Naive B cell (primary cell): ENCODE measurements at regions not wholly inside any gene's neighbourhood (a gene's known extent, or its start where the extent isn't known, plus 50 kb on each side); places are given as distances from the start of the nearest gene placed in this dataset.
"Not testable (repeated sequence)": the region's sequence is repeated elsewhere in the genome, so short reads cannot be mapped to it uniquely, and the experiment has no call there.

Experiments
- ATAC-seq, 2 donors: fragments of 150-1000 bp; cut with Tn5 transposase; 2 replicates each; pipeline ENCODE4 v1.10.0; 2021; ENCODE audit warnings: low read depth in 2 of 2, mild to moderate bottlenecking in 2 of 2, moderate library complexity in 2 of 2
- DNase-seq: peaks from one replicate; pipeline ENCODE4 v3.0.0; 2022
- H3K27ac Mint-ChIP-seq, 6 donors: one replicate each; pipeline ENCODE4 v1.8.0; 2020 to 2022; ENCODE audit warnings: mild to moderate bottlenecking in 6 of 6, mixed read lengths in 6 of 6, moderate library complexity in 5 of 6, inconsistent platforms in 2 of 6
- H3K27me3 Mint-ChIP-seq, 3 donors: one replicate each; pipeline ENCODE4 v1.8.0; 2021 to 2022; ENCODE audit warnings: mixed read lengths in 3 of 3, mild to moderate bottlenecking in 1 of 3
- H3K36me3 Mint-ChIP-seq, 2 donors: one replicate each; pipeline ENCODE4 v1.8.0; 2020 to 2022; ENCODE audit warnings: mixed read lengths in 2 of 2, inconsistent platforms in 1 of 2, mild to moderate bottlenecking in 1 of 2
- H3K4me1 Mint-ChIP-seq, 3 donors: one replicate each; pipeline ENCODE4 v1.8.0; 2020 to 2022; ENCODE audit warnings: mixed read lengths in 3 of 3, inconsistent platforms in 1 of 3, mild to moderate bottlenecking in 1 of 3, moderate library complexity in 1 of 3
- H3K4me3 Mint-ChIP-seq, 8 donors: one replicate each; pipeline ENCODE4 v1.8.0; 2020 to 2022; ENCODE audit warnings: mild to moderate bottlenecking in 8 of 8, mixed read lengths in 8 of 8, moderate library complexity in 8 of 8, inconsistent platforms in 2 of 8
- H3K9me3 Mint-ChIP-seq, 7 donors: one replicate each; pipeline ENCODE4 v1.8.0; 2020 to 2022; ENCODE audit warnings: mixed read lengths in 7 of 7, mild to moderate bottlenecking in 5 of 7, inconsistent platforms in 2 of 7, moderate library complexity in 1 of 7

- ATAC-seq = no peak
- peaks cover 5 to 10% of the 10 kb centered on the region in 2 donors for H3K36me3 Mint-ChIP-seq
- no peaks in the 10 kb centered on the region for H3K27me3 Mint-ChIP-seq
- no peak overlapping the region for H3K27ac Mint-ChIP-seq
- H3K9me3 Mint-ChIP-seq = peaks cover 10 to 27% (median 15%) of the 10 kb centered on the region in 7 donors
- H3K4me3 Mint-ChIP-seq = no peak overlapping the region
- no peak for DNase-seq
- peaks cover 0 to 4% (median 0%) of the 10 kb centered on the region in 3 donors for H3K4me1 Mint-ChIP-seq
Measured at GRCh38 chr3:59234884-59235633, 185.2 kb upstream of the CFAP20DC start.

DNA sequence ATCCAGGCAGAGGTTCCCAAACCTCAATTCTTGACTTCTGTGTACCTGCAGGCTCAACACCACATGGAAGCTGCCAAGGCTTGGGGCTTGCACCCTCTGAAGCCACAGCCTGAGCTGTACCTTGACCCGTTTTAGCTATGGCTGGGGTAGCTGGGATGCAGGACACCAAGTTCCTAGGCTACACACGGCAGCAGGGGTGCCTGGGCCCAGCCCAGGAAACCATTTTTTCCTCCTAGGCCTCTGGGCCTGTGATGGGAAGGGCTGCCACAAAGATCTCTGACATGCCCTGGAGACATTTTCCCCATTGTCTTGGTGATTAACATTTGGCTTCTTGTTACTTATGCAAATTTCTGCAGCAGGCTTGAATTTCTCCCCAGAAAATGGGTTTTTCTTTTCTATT lies 180.6 kb upstream of the CFAP20DC start:
- H3K36me3 Mint-ChIP-seq = peaks cover 13 to 18% of the 10 kb centered on the region in 2 donors
- DNase-seq, H3K4me3 Mint-ChIP-seq, ATAC-seq, H3K27ac Mint-ChIP-seq, H3K4me1 Mint-ChIP-seq, H3K27me3 Mint-ChIP-seq: not testable (repeated sequence)
- peaks cover 10 to 38% (median 21%) of the 10 kb centered on the region in 7 donors for H3K9me3 Mint-ChIP-seq

DNA sequence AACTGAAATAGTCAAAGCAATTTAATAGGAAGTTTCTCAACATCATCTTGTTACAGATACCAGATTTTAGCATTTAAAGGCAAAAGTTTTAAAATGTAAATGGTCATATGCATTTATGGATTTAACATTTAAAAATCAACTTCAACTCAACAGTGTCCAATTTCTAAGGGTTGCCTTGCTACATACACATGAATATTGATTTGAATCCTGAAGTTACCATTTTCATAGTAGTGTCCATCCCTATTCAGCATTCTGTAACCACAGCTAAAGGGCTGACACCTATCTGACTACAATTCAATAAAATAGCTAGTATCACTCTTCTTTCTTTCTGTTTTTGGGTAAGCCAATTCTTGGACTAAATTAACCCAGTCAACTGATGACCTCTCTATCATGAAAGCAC lies 164.0 kb upstream of the CFAP20DC start:
- no peaks in the 10 kb centered on the region for H3K9me3 Mint-ChIP-seq
- no peaks in the 10 kb centered on the region for H3K36me3 Mint-ChIP-seq
- no peaks in the 10 kb centered on the region for H3K4me1 Mint-ChIP-seq
- no peak overlapping the region for H3K4me3 Mint-ChIP-seq
- ATAC-seq (no peak), DNase-seq (no peak)
- H3K27ac Mint-ChIP-seq = no peak overlapping the region
- no peaks in the 10 kb centered on the region for H3K27me3 Mint-ChIP-seq

GRCh38 chr3:59212128-59212779 lies 162.4 kb upstream of the CFAP20DC start:
- Mint-ChIP-seq H3K27me3 (peaks cover 0 to 5% (median 0%) of the 10 kb centered on the region in 3 donors), H3K9me3 (no peaks in the 10 kb centered on the region), H3K36me3 (no peaks in the 10 kb centered on the region), H3K4me3 (no peak overlapping the region), H3K27ac (no peak overlapping the region), H3K4me1 (no peaks in the 10 kb centered on the region)
- DNase-seq (peak; percentile 11), ATAC-seq (no peak)

- Mint-ChIP-seq H3K27ac (no peak overlapping the region), H3K27me3 (peaks cover 0 to 5% (median 0%) of the 10 kb centered on the region in 3 donors), H3K4me3 (no peak overlapping the region), H3K9me3 (no peaks in the 10 kb centered on the region), H3K4me1 (no peaks in the 10 kb centered on the region), H3K36me3 (no peaks in the 10 kb centered on the region)
- DNase-seq (no peak), ATAC-seq (no peak)
Measured at GRCh38 chr3:59210260-59210659, 160.4 kb upstream of the CFAP20DC start.

DNA sequence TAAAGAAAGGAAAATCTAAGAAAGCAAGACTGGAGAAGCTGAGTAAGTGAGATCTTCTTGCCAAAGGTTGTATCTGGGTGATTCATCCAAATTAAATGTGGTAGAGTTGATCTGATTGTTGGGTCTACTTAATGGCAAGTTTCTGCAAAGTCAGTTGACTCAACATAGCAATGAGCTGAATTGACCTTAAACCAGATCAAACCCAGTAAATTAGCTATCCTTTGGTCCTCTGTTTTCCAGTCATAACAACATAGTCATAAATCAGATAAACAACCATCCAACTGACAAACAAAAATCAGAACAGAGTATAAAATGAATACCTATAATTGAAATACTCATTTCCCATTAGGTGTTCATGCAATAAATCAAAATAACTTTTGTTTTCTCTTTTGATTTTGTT lies 142.6 kb upstream of the CFAP20DC start:
- ATAC-seq = no peak
- Mint-ChIP-seq H3K9me3 (no peaks in the 10 kb centered on the region), H3K27ac (no peak overlapping the region), H3K36me3 (no peaks in the 10 kb centered on the region), H3K4me3 (no peak overlapping the region), H3K4me1 (no peaks in the 10 kb centered on the region), H3K27me3 (no peaks in the 10 kb centered on the region)
- no peak for DNase-seq

DNA sequence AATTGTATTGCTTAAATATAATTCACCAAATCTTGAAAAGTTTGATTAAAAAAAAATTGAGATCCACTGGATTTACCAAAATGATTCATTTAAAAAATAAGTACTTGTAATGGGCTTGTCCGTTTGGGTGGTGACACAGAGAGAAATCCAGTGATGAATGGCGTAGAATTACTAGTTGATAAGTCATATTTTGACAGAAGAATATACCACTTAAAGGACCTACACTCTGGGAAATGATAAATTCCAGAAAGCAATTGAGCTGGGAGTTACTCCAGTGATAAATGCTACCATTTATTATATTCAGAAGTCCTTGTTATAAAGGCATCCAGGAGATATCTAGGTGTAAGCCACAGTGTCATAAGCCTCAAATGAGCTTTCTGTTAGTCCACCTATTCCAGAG lies 141.8 kb upstream of the CFAP20DC start:
- Mint-ChIP-seq H3K4me1 (no peaks in the 10 kb centered on the region), H3K9me3 (no peaks in the 10 kb centered on the region), H3K27ac (no peak overlapping the region), H3K27me3 (no peaks in the 10 kb centered on the region), H3K36me3 (no peaks in the 10 kb centered on the region), H3K4me3 (no peak overlapping the region)
- no peak for DNase-seq
- no peak for ATAC-seq

- ATAC-seq (no peak), DNase-seq (no peak)
- Mint-ChIP-seq H3K27ac (no peak overlapping the region), H3K4me3 (no peak overlapping the region), H3K9me3 (no peaks in the 10 kb centered on the region), H3K4me1 (no peaks in the 10 kb centered on the region), H3K36me3 (no peaks in the 10 kb centered on the region), H3K27me3 (no peaks in the 10 kb centered on the region)
Measured at GRCh38 chr3:59189939-59190338, 140.1 kb upstream of the CFAP20DC start.

DNA sequence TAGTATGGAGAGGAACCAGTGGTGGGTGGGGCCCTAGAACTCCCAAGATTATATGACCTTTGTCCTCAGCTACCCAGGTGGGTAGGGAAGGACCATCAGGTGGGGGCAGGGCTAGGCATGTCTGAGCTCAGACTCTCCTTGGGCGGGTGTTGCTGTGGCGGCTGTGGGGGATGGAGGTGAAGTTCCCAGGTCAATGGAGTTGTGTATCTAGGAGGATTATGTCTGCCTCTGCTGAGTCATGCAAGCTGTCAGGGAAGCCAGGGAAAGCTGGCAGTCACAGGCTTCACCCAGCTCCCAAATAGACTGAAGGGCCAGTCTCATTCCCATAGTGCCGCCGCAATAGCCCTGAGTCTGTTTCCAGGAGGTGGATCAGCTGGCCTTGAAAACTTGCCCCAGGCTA lies 139.7 kb upstream of the CFAP20DC start:
- Mint-ChIP-seq H3K27me3 (no peaks in the 10 kb centered on the region), H3K27ac (no peak overlapping the region), H3K4me3 (no peak overlapping the region), H3K36me3 (no peaks in the 10 kb centered on the region), H3K9me3 (no peaks in the 10 kb centered on the region), H3K4me1 (no peaks in the 10 kb centered on the region)
- no peak for DNase-seq
- ATAC-seq = no peak

DNA sequence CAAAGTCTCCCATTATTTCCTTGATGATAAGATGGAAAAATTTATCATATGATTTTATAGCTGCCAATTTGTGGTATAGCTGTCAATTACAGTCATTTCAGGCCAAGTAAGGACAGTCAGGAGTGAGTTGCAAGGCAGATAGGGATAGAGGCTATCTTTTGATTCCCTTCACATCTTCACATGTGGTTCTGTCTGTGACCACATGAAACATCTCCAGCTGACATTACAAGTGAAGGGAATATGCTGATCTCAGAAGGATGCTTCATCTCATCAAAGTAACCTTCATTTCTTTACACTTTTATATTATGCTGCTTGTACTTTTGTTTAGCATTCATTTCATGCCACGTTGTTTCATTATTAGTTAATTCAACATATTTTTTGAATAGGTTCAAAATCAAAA lies 136.9 kb upstream of the CFAP20DC start:
- peaks cover 0 to 2% (median 0%) of the 10 kb centered on the region in 7 donors for H3K9me3 Mint-ChIP-seq
- H3K36me3 Mint-ChIP-seq = no peaks in the 10 kb centered on the region
- DNase-seq (no peak), ATAC-seq (no peak)
- H3K27ac Mint-ChIP-seq = no peak overlapping the region
- H3K4me3 Mint-ChIP-seq = no peak overlapping the region
- H3K4me1 Mint-ChIP-seq = no peaks in the 10 kb centered on the region
- H3K27me3 Mint-ChIP-seq = no peaks in the 10 kb centered on the region

GRCh38 chr3:59185591-59186369 lies 136.0 kb upstream of the CFAP20DC start:
- peaks cover 0 to 2% (median 0%) of the 10 kb centered on the region in 7 donors for H3K9me3 Mint-ChIP-seq
- H3K4me1 Mint-ChIP-seq = no peaks in the 10 kb centered on the region
- H3K4me3 Mint-ChIP-seq = no peak overlapping the region
- H3K27me3 Mint-ChIP-seq = no peaks in the 10 kb centered on the region
- no peaks in the 10 kb centered on the region for H3K36me3 Mint-ChIP-seq
- DNase-seq (no peak), ATAC-seq (no peak)
- no peak overlapping the region for H3K27ac Mint-ChIP-seq

- H3K27ac Mint-ChIP-seq = no peak overlapping the region
- DNase-seq (no peak), ATAC-seq (no peak)
Measured at GRCh38 chr3:59180006-59180405, 130.2 kb upstream of the CFAP20DC start.

DNA sequence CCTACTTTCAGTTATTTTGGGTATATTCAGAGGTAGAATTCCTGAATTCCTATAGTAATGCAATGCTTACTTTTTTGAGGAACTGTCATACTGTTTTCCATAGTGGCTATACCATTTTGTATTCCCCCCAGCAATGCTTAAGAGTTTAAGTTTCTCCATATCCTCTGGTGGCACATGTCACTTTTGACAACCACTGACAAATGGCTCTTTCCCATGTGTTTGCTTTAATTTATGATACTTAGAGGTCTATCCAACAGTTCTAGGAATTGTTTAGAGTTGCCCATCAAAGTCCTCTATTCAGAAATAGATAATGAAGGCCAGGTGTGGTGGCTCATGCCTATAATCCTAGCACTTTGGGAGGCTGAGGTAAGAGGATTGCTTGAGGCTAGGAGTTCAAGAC lies 128.9 kb upstream of the CFAP20DC start:
- Mint-ChIP-seq H3K36me3 (no peaks in the 10 kb centered on the region), H3K27me3 (peaks cover 4 to 8% (median 5%) of the 10 kb centered on the region in 3 donors), H3K9me3 (peaks cover 0 to 4% (median 0%) of the 10 kb centered on the region in 7 donors), H3K4me1 (no peaks in the 10 kb centered on the region), H3K27ac (no peak overlapping the region), H3K4me3 (no peak overlapping the region)
- no peak for DNase-seq
- ATAC-seq = no peak

More at GRCh38 chr3:59180006-59180405, 130.2 kb upstream of the CFAP20DC start:
- Mint-ChIP-seq H3K4me1 (no peaks in the 10 kb centered on the region), H3K36me3 (no peaks in the 10 kb centered on the region), H3K27me3 (peaks cover 4 to 8% (median 5%) of the 10 kb centered on the region in 3 donors), H3K9me3 (peaks cover 0 to 2% (median 0%) of the 10 kb centered on the region in 7 donors), H3K4me3 (no peak overlapping the region)

- ATAC-seq = no peak
- no peak for DNase-seq
- Mint-ChIP-seq H3K9me3 (peaks cover 0 to 5% (median 0%) of the 10 kb centered on the region in 7 donors), H3K4me3 (no peak overlapping the region), H3K4me1 (no peaks in the 10 kb centered on the region), H3K27me3 (no peaks in the 10 kb centered on the region), H3K36me3 (no peaks in the 10 kb centered on the region), H3K27ac (no peak overlapping the region)
Measured at GRCh38 chr3:59171491-59171890, 121.7 kb upstream of the CFAP20DC start.
